ENCODE measurements at regions not wholly inside any gene's neighbourhood (a gene's known extent, or its start where the extent isn't known, plus 50 kb on each side); places are given as distances from the start of the nearest gene placed in this dataset.
"Not testable (repeated sequence)": the region's sequence is repeated elsewhere in the genome, so short reads cannot be mapped to it uniquely, and the experiment has no call there.

DNA sequence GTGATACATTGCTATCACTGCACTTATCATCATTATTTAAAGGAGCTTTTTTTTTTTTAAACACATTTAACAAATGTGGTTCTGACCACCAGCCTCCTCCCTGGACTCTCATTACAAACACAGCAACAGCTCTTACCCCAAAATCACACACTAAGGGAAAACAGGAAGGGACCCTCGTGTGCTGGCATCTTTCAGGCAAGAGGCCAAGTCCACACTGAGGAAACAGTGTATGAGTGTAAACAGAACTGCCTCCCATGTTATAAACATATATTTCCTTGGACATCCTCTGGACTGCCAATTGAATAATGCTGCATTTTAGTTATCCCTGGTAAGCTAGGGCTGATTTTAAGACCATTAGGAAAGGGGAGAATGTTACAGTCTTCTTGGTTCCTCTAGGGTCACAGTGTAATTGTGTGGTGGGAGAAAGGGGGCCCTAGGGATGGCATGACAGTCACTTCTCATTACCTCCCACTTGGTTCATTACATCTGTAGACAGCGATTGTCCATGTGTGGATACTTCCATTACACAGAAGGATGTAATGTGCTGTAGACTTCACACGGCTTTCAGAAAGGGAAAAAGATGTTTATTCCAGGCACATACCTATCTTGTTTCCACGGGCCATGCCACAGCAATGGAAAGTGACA lies 244.6 kb upstream of the TET2 start:
- no peak for FAIRE-seq

GRCh38 chr4:104905065-104905464 lies 241.6 kb upstream of the TET2 start:
- FAIRE-seq: no peak

DNA sequence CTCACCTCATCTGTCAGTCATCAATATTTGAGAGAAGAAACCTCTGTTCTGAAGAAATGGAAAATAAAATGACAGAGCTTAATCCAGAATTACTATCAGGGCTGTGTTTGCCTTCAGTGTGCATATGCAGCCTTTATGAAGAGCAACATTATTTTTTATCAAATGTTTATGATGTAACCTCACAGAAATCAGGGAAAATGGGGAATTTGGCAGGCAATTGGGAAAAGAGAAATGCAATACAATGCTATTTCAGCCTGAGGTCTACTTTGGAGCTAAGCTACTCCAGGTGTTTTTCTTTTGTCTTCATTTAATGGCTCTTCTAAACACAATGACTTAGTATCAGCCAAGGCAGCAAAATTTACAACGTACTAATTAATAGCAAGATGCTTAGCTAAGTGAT lies 241.1 kb upstream of the TET2 start:
- FAIRE-seq: no peak

- FAIRE-seq: no peak
Observed at GRCh38 chr4:104906276-104906675, 240.4 kb upstream of the TET2 start.

- no peak for FAIRE-seq
Observed at GRCh38 chr4:104907074-104907649, 239.5 kb upstream of the TET2 start.

GRCh38 chr4:104907991-104908390 lies 238.7 kb upstream of the TET2 start:
- FAIRE-seq: no peak

DNA sequence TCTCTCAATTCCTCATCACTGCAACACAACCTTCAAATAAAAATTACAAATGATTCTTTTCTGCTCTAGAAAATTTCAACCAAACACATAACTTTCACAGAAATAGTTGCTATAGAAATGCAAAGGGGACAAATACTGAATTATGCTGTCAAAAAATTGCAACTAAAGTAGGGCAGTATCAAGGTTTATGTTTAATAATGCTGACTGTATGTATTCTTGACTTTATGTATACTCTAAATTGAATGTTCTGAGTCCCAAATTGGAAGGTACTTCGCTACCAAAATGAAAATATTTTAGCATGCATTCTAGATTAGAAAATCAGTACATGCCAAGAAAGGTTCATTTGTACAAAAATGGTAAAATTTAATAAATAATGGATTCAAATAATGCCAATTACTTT lies 237.3 kb upstream of the TET2 start:
- no peak for FAIRE-seq

DNA sequence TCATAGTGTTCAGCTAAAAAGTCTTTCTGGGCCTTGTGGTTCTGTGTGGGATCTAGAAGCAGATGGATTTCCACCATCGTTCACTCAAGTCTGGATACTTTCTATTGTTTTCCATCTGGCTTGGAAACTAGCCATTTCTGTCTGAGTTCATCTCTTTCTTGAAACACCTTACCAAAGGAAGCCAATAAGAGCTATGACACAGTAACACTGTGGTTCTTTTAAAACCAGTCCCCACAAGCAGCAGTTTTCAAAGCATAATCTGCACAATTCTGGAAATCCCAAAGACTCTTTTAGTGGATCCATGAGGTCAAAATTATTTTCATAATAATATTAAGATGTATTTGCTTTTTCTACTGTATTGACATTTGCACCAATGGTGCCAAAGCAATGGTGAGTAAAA lies 234.2 kb upstream of the TET2 start:
- FAIRE-seq: no peak

GRCh38 chr4:104915373-104915772 lies 231.3 kb upstream of the TET2 start:
- FAIRE-seq: no peak

- FAIRE-seq: no peak
Observed at GRCh38 chr4:104915864-104916263, 230.8 kb upstream of the TET2 start.

DNA sequence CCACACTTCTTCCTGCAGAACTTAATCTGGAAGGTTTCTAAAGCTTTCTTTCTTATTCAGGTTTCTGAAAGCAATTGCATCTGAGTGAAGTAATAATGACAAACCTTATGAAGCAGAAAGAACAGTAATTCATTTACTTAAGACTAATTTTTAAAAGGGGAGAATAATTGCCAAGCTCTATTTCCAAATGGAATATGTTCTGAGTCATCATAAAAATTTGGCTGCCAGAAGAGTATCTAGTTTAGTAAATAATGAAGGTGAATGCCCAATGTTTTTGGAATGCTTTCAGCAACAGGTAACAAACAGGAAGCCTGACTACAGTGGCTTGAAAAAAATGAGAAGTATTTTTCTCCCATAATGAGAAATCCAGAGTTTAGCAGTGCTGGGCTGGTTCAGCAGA lies 227.3 kb upstream of the TET2 start:
- FAIRE-seq: no peak

DNA sequence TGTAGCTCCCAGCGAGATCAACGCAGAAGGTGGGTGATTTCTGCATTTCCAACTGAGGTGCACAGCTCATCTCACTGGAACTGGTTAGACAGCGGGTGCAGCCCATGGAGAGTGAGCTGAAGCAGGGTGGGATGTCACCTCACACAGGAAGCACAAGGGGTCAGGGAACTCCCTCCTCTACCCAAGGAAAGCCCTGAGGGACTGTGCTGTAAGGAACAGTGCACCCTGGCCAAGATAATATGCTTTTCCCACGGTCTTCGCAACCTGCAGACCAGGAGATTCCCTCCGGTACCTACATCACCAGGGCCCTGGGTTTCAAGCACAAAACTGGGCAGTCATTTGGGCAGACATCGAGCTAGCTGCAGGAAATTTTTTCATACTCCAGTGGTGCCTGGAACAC lies 216.4 kb upstream of the TET2 start:
- no peak for FAIRE-seq

GRCh38 chr4:104930745-104931736 lies 215.6 kb upstream of the TET2 start:
- FAIRE-seq: not testable (repeated sequence)

- FAIRE-seq: no peak
Observed at GRCh38 chr4:104938624-104939023, 208.1 kb upstream of the TET2 start.

GRCh38 chr4:104940927-104941326 lies 205.7 kb upstream of the TET2 start:
- no peak for FAIRE-seq

- no peak for FAIRE-seq
Observed at GRCh38 chr4:104941661-104942062, 205.0 kb upstream of the TET2 start.

DNA sequence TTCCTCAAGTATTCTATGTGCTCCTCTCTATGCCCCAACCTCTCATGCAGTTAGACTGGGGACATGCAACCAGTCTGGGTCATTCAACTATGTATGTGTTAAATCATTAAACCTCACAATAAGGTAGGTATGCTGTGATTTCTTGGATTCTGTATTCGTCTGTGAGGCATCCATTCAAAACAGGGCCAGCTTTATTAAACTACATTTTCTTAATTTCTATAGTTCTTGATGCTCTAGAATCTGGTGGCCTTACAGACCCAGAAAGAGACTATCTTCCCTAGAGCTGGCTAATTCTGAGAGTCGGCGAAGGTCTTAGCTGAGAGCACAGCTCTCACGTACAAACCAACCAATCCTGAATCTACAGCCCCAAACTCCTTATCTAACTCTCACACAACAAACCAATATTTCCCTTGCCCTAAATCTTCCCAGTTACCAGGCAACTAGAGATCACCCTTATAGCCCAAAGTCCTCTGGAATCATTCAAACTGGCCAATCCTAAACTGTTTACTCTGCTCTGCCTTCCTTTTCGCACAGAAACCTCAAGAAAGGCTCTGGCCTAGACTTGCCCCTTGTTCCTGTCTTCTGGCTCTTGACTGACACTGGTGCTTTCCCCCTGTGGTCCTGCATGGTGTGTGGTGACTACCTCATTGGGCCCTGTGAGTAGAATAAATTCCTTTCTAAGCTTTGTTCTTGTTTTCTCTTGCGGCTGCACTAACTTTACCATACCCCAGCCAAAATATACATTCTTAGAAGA lies 203.5 kb upstream of the TET2 start:
- no peak for FAIRE-seq

DNA sequence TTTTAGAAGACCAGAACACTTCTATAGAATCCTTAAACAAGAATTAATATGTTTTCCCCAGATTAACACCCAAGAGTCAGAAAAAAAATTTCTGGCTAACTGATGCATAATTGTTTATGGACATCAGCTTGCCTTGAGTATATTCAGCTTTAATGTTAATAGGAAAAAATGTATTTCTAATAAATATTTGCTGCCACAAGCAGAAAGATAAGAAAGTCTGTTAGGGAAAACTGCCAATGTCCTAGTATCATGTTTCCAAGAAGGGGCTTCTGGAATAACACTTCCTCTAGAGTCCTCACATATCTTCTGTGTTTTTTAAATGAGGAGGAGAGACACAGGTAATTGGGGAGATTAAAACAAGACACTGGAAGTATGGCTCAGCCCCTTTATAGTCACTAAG lies 202.1 kb upstream of the TET2 start:
- FAIRE-seq: no peak

GRCh38 chr4:104964410-104965175 lies 182.1 kb upstream of the TET2 start:
- no peak for FAIRE-seq

- FAIRE-seq: no peak
Observed at GRCh38 chr4:104966349-104967033, 180.2 kb upstream of the TET2 start.

DNA sequence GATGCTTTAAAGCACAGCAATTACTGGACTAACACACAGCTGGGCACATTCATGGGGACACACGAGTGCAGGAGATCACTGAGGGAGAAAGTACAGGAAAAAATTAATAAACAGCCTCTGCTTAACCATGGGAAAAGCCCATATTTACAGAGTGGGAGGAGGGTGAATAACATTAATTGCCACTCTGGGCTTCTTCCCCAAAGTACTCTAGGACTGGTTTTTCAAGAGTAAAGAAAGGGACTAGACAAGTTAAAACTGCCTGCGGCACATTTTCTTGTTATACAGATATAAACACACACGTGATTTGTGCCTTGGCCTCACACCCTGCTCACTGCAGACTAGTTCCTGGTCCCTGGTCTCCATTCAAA lies 179.7 kb upstream of the TET2 start:
- FAIRE-seq: no peak
